ENCODE measurements at regions not wholly inside any gene's neighbourhood (a gene's known extent, or its start where the extent isn't known, plus 50 kb on each side); places are given as distances from the start of the nearest gene placed in this dataset.

GRCh38 chr9:21677834-21678233, 124.6 kb upstream of the MTAP start:
- DNase-seq (ENCODE audit: low spot score), result no peak
- no peak for TF ChIP-seq CTCF (IDR thresholded peaks at IDR 0.05; ENCODE audit: extremely low read depth, missing control alignments)

GRCh38 chr9:21679432-21679831, 123.0 kb upstream of the MTAP start:
- DNase-seq (ENCODE audit: low spot score), result no peak

GRCh38 chr9:21680590-21680989, 121.8 kb upstream of the MTAP start:
- TF ChIP-seq CTCF (IDR thresholded peaks at IDR 0.05; ENCODE audit: extremely low read depth, missing control alignments), result no peak
- DNase-seq (ENCODE audit: low spot score), result no peak

More at GRCh38 chr9:21679432-21679831, 123.0 kb upstream of the MTAP start:
- no peak for TF ChIP-seq CTCF (IDR thresholded peaks at IDR 0.05; ENCODE audit: extremely low read depth, missing control alignments)

GRCh38 chr9:21681641-21682040, 120.8 kb upstream of the MTAP start:
- TF ChIP-seq CTCF (IDR thresholded peaks at IDR 0.05; ENCODE audit: extremely low read depth, missing control alignments), result no peak
- no peak for DNase-seq (ENCODE audit: low spot score)

GRCh38 chr9:21682381-21682780, 120.1 kb upstream of the MTAP start:
- no peak for TF ChIP-seq CTCF (IDR thresholded peaks at IDR 0.05; ENCODE audit: extremely low read depth, missing control alignments)
- DNase-seq (ENCODE audit: low spot score), result no peak

GRCh38 chr9:21682981-21683380, 119.5 kb upstream of the MTAP start:
- no peak for TF ChIP-seq CTCF (IDR thresholded peaks at IDR 0.05; ENCODE audit: extremely low read depth, missing control alignments)
- no peak for DNase-seq (ENCODE audit: low spot score)

- TF ChIP-seq CTCF (IDR thresholded peaks at IDR 0.05; ENCODE audit: extremely low read depth, missing control alignments), result no peak
- no peak for DNase-seq (ENCODE audit: low spot score)
Measured at GRCh38 chr9:21683484-21684175, 118.8 kb upstream of the MTAP start.

All from GM20000 (cell line).